WTC11 (cell line): ENCODE measurements at regions not wholly inside any gene's neighbourhood (a gene's known extent, or its start where the extent isn't known, plus 50 kb on each side); places are given as distances from the start of the nearest gene placed in this dataset.
A peak's percentile ranks its signal among the peaks of the same experiment; 100 is the strongest.

Source experiments
- ATAC-seq: fragments of 200-7000 bp; cut with Tn5 transposase; 2 replicates; pipeline ENCODE4 v1.10.0; 2021; ENCODE audit warnings: mild to moderate bottlenecking, moderate library complexity
- CTCF ChIA-PET: fragments of 300-600 bp; sonication (Branson Sonifier 250); formaldehyde crosslinking; loops from one replicate; lab custom pipeline; 2021; ENCODE audit warnings: antibody characterized with exemption; lab: Charles Lee
- POLR2A ChIA-PET: fragments of 350-600 bp; sonication (Branson Sonifier 250); formaldehyde crosslinking; loops from one replicate; lab custom pipeline; 2021; ENCODE audit warnings: antibody characterized with exemption; lab: Charles Lee
- DNase-seq: peaks from one replicate; pipeline ENCODE4 v3.0.0; 2021; ENCODE audit warnings: low spot score
- H3K27ac Mint-ChIP-seq: 2 replicates; pipeline ENCODE4 v1.8.0; 2021; ENCODE audit warnings: mixed read lengths
- H3K27me3 Mint-ChIP-seq: 2 replicates; pipeline ENCODE4 v1.8.0; 2021; ENCODE audit warnings: low read depth, mild to moderate bottlenecking, moderate library complexity, mixed read lengths
- H3K36me3 Mint-ChIP-seq: 2 replicates; pipeline ENCODE4 v1.8.0; 2021; ENCODE audit warnings: mixed read lengths
- H3K4me1 Mint-ChIP-seq: 2 replicates; pipeline ENCODE4 v1.8.0; 2022; ENCODE audit warnings: mixed read lengths
- H3K4me3 Mint-ChIP-seq: 2 replicates; pipeline ENCODE4 v1.8.0; 2021; ENCODE audit warnings: mild to moderate bottlenecking, moderate library complexity, mixed read lengths
- H3K9me3 Mint-ChIP-seq: 2 replicates; pipeline ENCODE4 v1.8.0; 2021; ENCODE audit warnings: mixed read lengths
- AFF4 ChIP-seq: sonication (generic); formaldehyde crosslinking; IDR thresholded peaks from 2 replicates; pipeline ENCODE4 v1.8.1; 2023; ENCODE audit warnings: mild to moderate bottlenecking, missing genetic modification reagents, borderline replicate concordance
- ATF1 ChIP-seq: sonication (generic); formaldehyde crosslinking; IDR thresholded peaks from 2 replicates; pipeline ENCODE4 v1.8.1; 2023; ENCODE audit warnings: mild to moderate bottlenecking, moderate library complexity, missing genetic modification reagents
- EMX1 ChIP-seq: fragments of 250-450 bp; sonication (Bioruptor Pico); IDR thresholded peaks from 2 replicates; pipeline ENCODE4 v1.8.0; 2021; ENCODE audit warnings: mild to moderate bottlenecking
- ERG ChIP-seq: fragments of 250-450 bp; sonication (Bioruptor Pico); IDR thresholded peaks from 2 replicates; pipeline ENCODE4 v1.8.0; 2021; ENCODE audit warnings: mild to moderate bottlenecking
- ESRRA ChIP-seq: sonication (generic); formaldehyde crosslinking; IDR thresholded peaks from 2 replicates; pipeline ENCODE4 v1.8.1; 2022; ENCODE audit warnings: mild to moderate bottlenecking, missing genetic modification reagents, borderline replicate concordance
- ETV6 ChIP-seq: sonication (generic); formaldehyde crosslinking; IDR thresholded peaks from 2 replicates; pipeline ENCODE4 v1.8.1; 2022; ENCODE audit warnings: mild to moderate bottlenecking, missing genetic modification reagents
- GABPB1 ChIP-seq: sonication (generic); formaldehyde crosslinking; IDR thresholded peaks from 2 replicates; pipeline ENCODE4 v1.8.1; 2023; ENCODE audit warnings: mild to moderate bottlenecking, missing genetic modification reagents
- JUN ChIP-seq: sonication (generic); formaldehyde crosslinking; IDR thresholded peaks from 2 replicates; pipeline ENCODE4 v1.8.0; 2023; ENCODE audit warnings: mild to moderate bottlenecking, missing genetic modification reagents
- MXD4 ChIP-seq: fragments of 250-450 bp; sonication (Bioruptor Pico); IDR thresholded peaks from 2 replicates; pipeline ENCODE4 v1.8.0; 2021; ENCODE audit warnings: mild to moderate bottlenecking, moderate library complexity, borderline replicate concordance
- NFE2L1 ChIP-seq: sonication (generic); formaldehyde crosslinking; IDR thresholded peaks from 2 replicates; pipeline ENCODE4 v1.8.1; 2023; ENCODE audit warnings: missing genetic modification reagents
- NFYB ChIP-seq: sonication (generic); formaldehyde crosslinking; conservative IDR thresholded peaks from 2 replicates; pipeline ENCODE4 v1.8.0; 2022; ENCODE audit warnings: low read depth, missing genetic modification reagents
- OVOL2 ChIP-seq: fragments of 250-450 bp; sonication (Bioruptor Pico); IDR thresholded peaks from 2 replicates; pipeline ENCODE4 v1.9.0; 2021; ENCODE audit warnings: mild to moderate bottlenecking, borderline replicate concordance
- TEAD1 ChIP-seq: sonication (generic); formaldehyde crosslinking; IDR thresholded peaks from 2 replicates; pipeline ENCODE4 v1.8.0; 2022; ENCODE audit warnings: mild to moderate bottlenecking, missing genetic modification reagents
- USF1 ChIP-seq: sonication (generic); formaldehyde crosslinking; IDR thresholded peaks from 2 replicates; pipeline ENCODE4 v1.8.0; 2022; ENCODE audit warnings: mild to moderate bottlenecking, missing genetic modification reagents
- ZBTB43 ChIP-seq: sonication (generic); formaldehyde crosslinking; IDR thresholded peaks from 2 replicates; pipeline ENCODE4 v1.8.1; 2023; ENCODE audit warnings: mild to moderate bottlenecking, missing genetic modification reagents
- ZMAT4 ChIP-seq: fragments of 250-450 bp; sonication (Bioruptor Pico); IDR thresholded peaks from 2 replicates; pipeline ENCODE4 v1.9.0; 2021; ENCODE audit warnings: mild to moderate bottlenecking
- ZNF121 ChIP-seq: sonication (generic); formaldehyde crosslinking; IDR thresholded peaks from 2 replicates; pipeline ENCODE4 v1.8.0; 2023; ENCODE audit warnings: missing genetic modification reagents
- ZNF219 ChIP-seq: sonication (generic); formaldehyde crosslinking; IDR thresholded peaks from 2 replicates; pipeline ENCODE4 v1.8.0; 2023; ENCODE audit warnings: missing genetic modification reagents, mild to moderate bottlenecking, borderline replicate concordance
- ZNF232 ChIP-seq: sonication (generic); formaldehyde crosslinking; IDR thresholded peaks from 2 replicates; pipeline ENCODE4 v1.8.0; 2022; ENCODE audit warnings: mild to moderate bottlenecking, missing genetic modification reagents
- ZNF396 ChIP-seq: fragments of 250-450 bp; sonication (Bioruptor Pico); IDR thresholded peaks from 2 replicates; pipeline ENCODE4 v1.8.0; 2021; ENCODE audit warnings: mild to moderate bottlenecking, moderate library complexity, borderline replicate concordance
- ZNF416 ChIP-seq: fragments of 250-450 bp; sonication (Bioruptor Pico); IDR thresholded peaks from 2 replicates; pipeline ENCODE4 v1.9.0; 2021; ENCODE audit warnings: mild to moderate bottlenecking, inconsistent platforms
- ZNF671 ChIP-seq: fragments of 250-450 bp; sonication (Bioruptor Pico); IDR thresholded peaks from 2 replicates; pipeline ENCODE4 v1.8.0; 2021; ENCODE audit warnings: mild to moderate bottlenecking
- TF ChIP-seq, protein P1 (sequence below): sonication (generic); formaldehyde crosslinking; IDR thresholded peaks from 2 replicates; pipeline ENCODE4 v1.8.0; 2022; ENCODE audit warnings: mild to moderate bottlenecking, missing genetic modification reagents
- TF ChIP-seq, protein P2 (sequence below): sonication (generic); formaldehyde crosslinking; IDR thresholded peaks from 2 replicates; pipeline ENCODE4 v1.8.1; 2023; ENCODE audit warnings: mild to moderate bottlenecking, missing genetic modification reagents, moderate library complexity

DNA sequence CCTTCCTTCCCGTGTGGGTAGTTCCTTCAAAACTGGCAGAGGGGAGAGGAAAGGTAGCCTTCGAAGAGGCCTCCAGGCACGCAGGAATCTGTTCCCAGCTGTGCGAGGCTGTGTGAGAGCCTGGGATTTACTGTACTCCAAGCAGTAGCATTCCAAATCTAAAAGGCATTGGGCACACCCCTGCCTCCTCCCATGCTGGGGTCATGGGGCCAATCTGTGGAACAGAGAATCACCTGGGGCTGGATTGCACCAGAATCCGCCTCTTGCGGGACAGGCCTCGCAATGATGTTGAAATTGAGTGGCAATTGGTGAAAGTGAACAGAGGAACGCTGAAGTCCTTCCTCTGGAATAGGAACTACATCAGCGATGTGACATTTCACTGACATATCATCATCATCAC lies 72.5 kb upstream of the IRX3 start:
- TF ChIP-seq ZNF219: no peak
- no peak for TF ChIP-seq ZBTB43 (CRISPR knock-in tag)
- TF ChIP-seq, protein P1, sequence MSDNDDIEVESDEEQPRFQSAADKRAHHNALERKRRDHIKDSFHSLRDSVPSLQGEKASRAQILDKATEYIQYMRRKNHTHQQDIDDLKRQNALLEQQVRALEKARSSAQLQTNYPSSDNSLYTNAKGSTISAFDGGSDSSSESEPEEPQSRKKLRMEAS (CRISPR knock-in tag): no peak
- TF ChIP-seq ZNF121: no peak
- TF ChIP-seq ATF1: no peak
- no peak for TF ChIP-seq GABPB1 (CRISPR knock-in tag)
- TF ChIP-seq ZNF416: no peak
- no peak for TF ChIP-seq ZNF396
- TF ChIP-seq EMX1: no peak
- no peak for TF ChIP-seq TEAD1 (CRISPR knock-in tag)
- TF ChIP-seq MXD4 (CRISPR knock-in tag): no peak
- TF ChIP-seq, protein P2, sequence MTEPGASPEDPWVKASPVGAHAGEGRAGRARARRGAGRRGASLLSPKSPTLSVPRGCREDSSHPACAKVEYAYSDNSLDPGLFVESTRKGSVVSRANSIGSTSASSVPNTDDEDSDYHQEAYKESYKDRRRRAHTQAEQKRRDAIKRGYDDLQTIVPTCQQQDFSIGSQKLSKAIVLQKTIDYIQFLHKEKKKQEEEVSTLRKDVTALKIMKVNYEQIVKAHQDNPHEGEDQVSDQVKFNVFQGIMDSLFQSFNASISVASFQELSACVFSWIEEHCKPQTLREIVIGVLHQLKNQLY (CRISPR knock-in tag): no peak
- Mint-ChIP-seq H3K36me3 (peaks cover 8% of the 10 kb centered on the region), H3K27ac (no peak overlapping the region), H3K27me3 (peaks cover 6% of the 10 kb centered on the region), H3K9me3 (peaks cover 19% of the 10 kb centered on the region), H3K4me1 (peaks cover 50% of the 10 kb centered on the region), H3K4me3 (no peak overlapping the region)
- ATAC-seq (0 out of 2 replicates have a peak, but pooled peaks have one; percentile 31), DNase-seq (no peak)
- CTCF ChIA-PET: no interaction called here
- POLR2A ChIA-PET: no interaction called here

DNA sequence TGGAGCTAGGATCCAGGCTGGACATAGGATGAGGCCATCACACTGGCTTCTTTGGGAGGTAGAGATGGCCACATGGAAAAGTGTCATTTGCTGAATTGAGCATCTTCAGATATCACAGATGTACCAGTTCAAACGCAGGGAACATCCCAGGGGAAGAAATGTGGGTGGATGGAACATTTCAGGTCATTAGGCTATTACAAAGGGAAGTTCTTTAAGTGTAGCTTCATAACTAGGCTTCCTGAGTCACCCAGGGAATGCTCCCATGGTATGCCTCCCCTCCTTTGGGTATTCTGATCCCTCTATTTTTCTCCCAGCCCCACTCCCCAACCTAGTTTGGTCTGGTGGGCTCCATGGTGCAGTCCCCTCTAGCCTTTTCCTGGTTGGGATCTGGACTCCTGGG lies 69.8 kb upstream of the IRX3 start:
- POLR2A ChIA-PET: no interaction called here
- peaks cover 24% of the 10 kb centered on the region for H3K4me1 Mint-ChIP-seq
- CTCF ChIA-PET: no interaction called here
- ATAC-seq (no peak), DNase-seq (no peak)
- no peak overlapping the region for H3K4me3 Mint-ChIP-seq
- TF ChIP-seq ZNF396: no peak
- no peak for TF ChIP-seq EMX1
- no peak for TF ChIP-seq ZNF232 (CRISPR knock-in tag)
- TF ChIP-seq ZMAT4 (CRISPR knock-in tag): no peak
- no peak for TF ChIP-seq NFYB (CRISPR knock-in tag)
- TF ChIP-seq OVOL2 (CRISPR knock-in tag): no peak
- H3K27ac Mint-ChIP-seq: no peak overlapping the region
- H3K9me3 Mint-ChIP-seq: peaks cover 22% of the 10 kb centered on the region
- H3K36me3 Mint-ChIP-seq: peaks cover 8% of the 10 kb centered on the region
- peaks cover 5% of the 10 kb centered on the region for H3K27me3 Mint-ChIP-seq

GRCh38 chr16:54355251-54355650 lies 68.7 kb upstream of the IRX3 start:
- CTCF ChIA-PET: no interaction called here
- ATAC-seq: no peak
- TF ChIP-seq TEAD1 (CRISPR knock-in tag) (no peak), ZBTB43 (CRISPR knock-in tag) (no peak), ETV6 (no peak), ERG (no peak), USF1 (CRISPR knock-in tag) (no peak), AFF4 (CRISPR knock-in tag) (no peak), ESRRA (CRISPR knock-in tag) (no peak), NFE2L1 (CRISPR knock-in tag) (no peak), ZNF671 (no peak), JUN (no peak), ZNF396 (no peak)
- TF ChIP-seq, all 79 proteins: peak for 0
- no peak overlapping the region for H3K4me3 Mint-ChIP-seq
- H3K36me3 Mint-ChIP-seq: peaks cover 8% of the 10 kb centered on the region
- peaks cover 22% of the 10 kb centered on the region for H3K9me3 Mint-ChIP-seq
- H3K27me3 Mint-ChIP-seq: peaks cover 7% of the 10 kb centered on the region
- no peak overlapping the region for H3K27ac Mint-ChIP-seq
- H3K4me1 Mint-ChIP-seq: peaks cover 13% of the 10 kb centered on the region
- POLR2A ChIA-PET: no interaction called here
- DNase-seq: no peak
